Heart right ventricle (tissue), 16 donors: ENCODE measurements at regions not wholly inside any gene's neighbourhood (a gene's known extent, or its start where the extent isn't known, plus 50 kb on each side); places are given as distances from the start of the nearest gene placed in this dataset.

Experiments used
- ATAC-seq, 8 donors: fragments of 200-7000 bp; cut with Tn5 transposase; one replicate each; pipeline ENCODE4 v1.9.1; 2020; ENCODE audit warnings: mild to moderate bottlenecking in 8 of 8, moderate library complexity in 8 of 8, moderate number of reproducible peaks in 1 of 8
- DNase-seq, 2 donors: peaks; one replicate each; pipeline ENCODE4 v3.0.0-alpha.2; 2020
- H3K27ac ChIP-seq, 10 donors: fragments of 200-600 bp; sonication (generic) in 2 of 10; one replicate each; pipeline versions ENCODE4 v1.5.0 to v1.8.0; 2020 to 2022; ENCODE audit warnings: mild to moderate bottlenecking in 3 of 10
- H3K27me3 ChIP-seq, 7 donors: fragments of 200-600 bp; one replicate each; pipeline ENCODE4 v1.8.0; 2021 to 2022; ENCODE audit warnings: mild to moderate bottlenecking in 2 of 7
- H3K36me3 ChIP-seq, 9 donors: fragments of 200-600 bp; sonication (generic) in 1 of 9; one replicate each; pipeline versions ENCODE4 v1.5.0 to v1.8.0; 2020 to 2022; ENCODE audit warnings: mild to moderate bottlenecking in 2 of 9
- H3K4me1 ChIP-seq, 9 donors: fragments of 200-600 bp; sonication (generic) in 1 of 9; one replicate each; pipeline versions ENCODE4 v1.5.0 to v1.8.0; 2020 to 2022; ENCODE audit warnings: mild to moderate bottlenecking in 4 of 9
- H3K4me3 ChIP-seq, 10 donors: fragments of 200-600 bp; sonication (generic) in 2 of 10; one replicate each; pipeline versions ENCODE4 v1.5.0 to v1.8.0; 2020 to 2022; ENCODE audit warnings: mild to moderate bottlenecking in 7 of 10, moderate library complexity in 2 of 10
- H3K9me3 ChIP-seq, 11 donors: fragments of 200-600 bp in 10 of 11; sonication (generic) in 2 of 11; one replicate each; pipeline versions ENCODE4 v1.5.0 to v1.8.0; 2013 to 2022; ENCODE audit warnings: mild to moderate bottlenecking in 2 of 11, control low read depth in 1 of 11, moderate library complexity in 1 of 11
- CTCF ChIP-seq, 9 donors: fragments of 200-600 bp; sonication (generic) in 2 of 9; IDR thresholded peaks; one replicate each; pipeline versions ENCODE4 v1.5.0 to v1.8.0; 2021 to 2022; ENCODE audit warnings: antibody characterized with exemption in 9 of 9, mild to moderate bottlenecking in 5 of 9, moderate library complexity in 1 of 9
- WGBS, 2 donors: extraction: QIAGEN DNeasy Blood & Tissue Kit; methylation state at CpG; one replicate each; pipeline ENCODE4 v1.1.7; 2013; ENCODE audit warnings: inconsistent platforms in 1 of 2; 5-methylcytosine and 5-hydroxymethylcytosine counted together
- intact Hi-C, 10 donors: fragments of 100-400 bp; cut with DNase I; formaldehyde crosslinking; loops; one replicate each; pipeline versions ENCODE4 v1.11.1 to v1.14.2; 2022
- donor health status: Arrhythmogenic right ventricular cardiomyopathy.
- donor health status: ischemic (EF 13 %, LVEDD 7.1; RV severe dilation, severe dysfunction).
- donor health status: healthy with polysubstance abuse.
- donor health status: DM: no; HTN: yes; CAD: no.
- donor health status: DM: no; HTN: no; CAD: no.
- donor health status: ischemic (EF 25% LVEDD 6.9; RV normal size, moderate dysfunction).
- donor health status: ischemic (EF 25% LVEDD 5.7; RV mildly dilated, moderate dysfunction).
- donor health status: healthy.
- donor health status: DM: yes; HTN: yes; CAD: no.
- donor health status: Ischemic cardiomyopathy.
- donor health status: ischemic (EF 35%, LVEDD 5.7; RV mildly dilated, moderate dysfunction).
- donor health status: nonischemic (EF 11% LVEDD 7.7; RV severe dilation, severe dysfunction).
- donor health status: DM: yes; HTN: yes; CAD: no.
- donor health status: PGD.
- donor health status: ischemic (EF 29% LVEDD 5.4; RV normal size, mild dysfunction).
- donor health status: nonischemic (EF 23%, LVEDD 6.1; RV moderate dilation, normal function).

GRCh38 chr3:22189616-22190015, 438.6 kb upstream of the ZNF385D start:
- no peak for TF ChIP-seq CTCF (IDR thresholded peaks at IDR 0.05)
- intact Hi-C loops = loop anchor here in 1 of 10 donors (5.0 kb wide), 1 partner anchor 698 kb away; no protein-coding TSS in a partner anchor
- no peak overlapping the region for H3K27ac ChIP-seq
- H3K4me1 ChIP-seq = no peaks in the 10 kb centered on the region
- no peak for DNase-seq
- no peak for ATAC-seq
- no peaks in the 10 kb centered on the region for H3K27me3 ChIP-seq
- H3K4me3 ChIP-seq = no peak overlapping the region
- no peaks in the 10 kb centered on the region for H3K9me3 ChIP-seq
- no peaks in the 10 kb centered on the region for H3K36me3 ChIP-seq

GRCh38 chr3:22199095-22199494, 448.1 kb upstream of the ZNF385D start:
- no peak overlapping the region for H3K4me3 ChIP-seq
- no peaks in the 10 kb centered on the region for H3K27me3 ChIP-seq
- 25 to 44% methylated on average over 1 of the region's 1 CpG for WGBS, 2 donors
- no peak for DNase-seq
- TF ChIP-seq CTCF (IDR thresholded peaks at IDR 0.05) = no peak
- no peak for ATAC-seq
- H3K27ac ChIP-seq = no peak overlapping the region
- intact Hi-C loops = loop anchor here in 1 of 10 donors (5.0 kb wide), 1 partner anchor 232 kb away; no protein-coding TSS in a partner anchor
- H3K9me3 ChIP-seq = peaks cover 0 to 4% (median 0%) of the 10 kb centered on the region in 11 donors
- H3K36me3 ChIP-seq = no peaks in the 10 kb centered on the region
- H3K4me1 ChIP-seq = no peaks in the 10 kb centered on the region

GRCh38 chr3:22208844-22209243, 457.8 kb upstream of the ZNF385D start:
- peaks cover 0 to 3% (median 0%) of the 10 kb centered on the region in 7 donors for H3K27me3 ChIP-seq
- no peak overlapping the region for H3K27ac ChIP-seq
- ATAC-seq (no peak), DNase-seq (no peak)
- peaks cover 0 to 2% (median 0%) of the 10 kb centered on the region in 11 donors for H3K9me3 ChIP-seq
- H3K4me1 ChIP-seq = no peaks in the 10 kb centered on the region
- H3K4me3 ChIP-seq = no peak overlapping the region
- no peak for TF ChIP-seq CTCF (IDR thresholded peaks at IDR 0.05)
- no peaks in the 10 kb centered on the region for H3K36me3 ChIP-seq
- WGBS, 2 donors = 64 to 66% methylated on average over 1 of the region's 1 CpG
- intact Hi-C loops = no loop called here

GRCh38 chr3:22209578-22209977, 458.6 kb upstream of the ZNF385D start:
- H3K4me3 ChIP-seq = no peak overlapping the region
- no peak overlapping the region for H3K27ac ChIP-seq
- DNase-seq (no peak), ATAC-seq (no peak)
- intact Hi-C loops = no loop called here
- no peaks in the 10 kb centered on the region for H3K36me3 ChIP-seq
- no peaks in the 10 kb centered on the region for H3K4me1 ChIP-seq
- H3K9me3 ChIP-seq = peaks cover 0 to 2% (median 0%) of the 10 kb centered on the region in 11 donors
- no peak for TF ChIP-seq CTCF (IDR thresholded peaks at IDR 0.05)
- H3K27me3 ChIP-seq = peaks cover 0 to 3% (median 0%) of the 10 kb centered on the region in 7 donors
- 81 to 84% methylated on average over 2 of the region's 2 CpGs for WGBS, 2 donors
